ENCODE measurements at regions not wholly inside any gene's neighbourhood (a gene's known extent, or its start where the extent isn't known, plus 50 kb on each side); places are given as distances from the start of the nearest gene placed in this dataset.

DNA sequence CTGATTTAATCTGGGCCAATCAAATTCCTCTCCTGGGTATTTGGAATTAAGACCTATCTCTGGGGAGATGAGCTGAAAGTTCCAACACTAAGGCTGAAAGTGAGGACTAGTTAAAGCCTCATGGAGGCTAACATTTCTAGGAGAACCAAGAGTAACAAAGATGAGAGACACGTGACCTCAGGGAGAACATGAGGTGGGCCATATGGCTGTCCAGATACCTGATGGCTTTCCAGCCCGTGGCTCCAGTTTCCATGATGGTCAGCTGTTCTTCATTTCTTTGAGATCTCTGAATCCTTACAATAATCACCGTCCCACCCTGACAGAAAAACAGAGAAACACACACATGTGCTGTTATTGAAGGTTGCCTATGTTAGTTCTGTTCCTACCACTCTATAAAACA is 66.1 kb downstream of the LEPR start:
- no peak for DNase-seq (ENCODE audit: low read depth in 2 of 3, low spot score in 2 of 3)

- DNase-seq (ENCODE audit: low read depth in 2 of 3, low spot score in 2 of 3) = no peak
Measured at GRCh38 chr1:65489481-65489880, 69.0 kb downstream of the LEPR start.

DNA sequence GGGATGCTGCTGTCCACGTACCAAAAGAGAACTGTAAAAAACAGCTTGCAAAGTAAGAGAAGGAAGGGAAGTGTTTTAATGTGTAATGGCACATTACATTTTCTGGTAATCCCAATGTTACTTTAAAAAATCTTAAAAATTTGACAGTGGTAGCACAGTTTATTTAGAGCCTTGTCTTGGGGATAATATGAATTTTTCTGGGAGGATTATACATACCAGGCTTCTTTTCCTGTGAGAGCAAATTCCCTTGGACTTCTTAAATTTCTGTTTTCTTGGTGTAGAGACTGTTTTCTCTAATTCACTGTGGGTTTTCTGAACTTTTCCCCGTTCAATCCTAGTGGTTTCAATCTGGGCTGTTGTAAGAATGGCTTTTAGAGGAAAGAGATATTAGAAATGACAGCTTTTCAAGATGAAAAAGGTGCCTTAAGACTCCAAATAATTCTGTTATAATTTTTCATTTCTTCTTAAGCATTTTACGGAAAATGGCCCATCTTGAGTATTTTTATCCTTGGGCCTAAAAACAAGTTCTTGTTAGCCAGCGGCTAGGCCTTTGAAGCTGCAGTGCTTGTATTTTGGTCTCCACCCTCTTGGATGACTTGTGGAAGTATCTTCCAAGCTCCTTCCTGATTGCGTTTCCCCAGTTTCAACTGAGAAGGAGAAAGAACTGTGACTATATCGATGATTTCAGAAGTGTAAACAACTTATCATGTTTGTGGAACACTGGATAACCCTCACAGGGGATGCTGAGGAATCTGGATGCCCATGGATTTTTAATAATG is 70.0 kb downstream of the LEPR start:
- no peak for DNase-seq (ENCODE audit: low read depth in 2 of 3, low spot score in 2 of 3)

GRCh38 chr1:65491472-65491871 is 71.0 kb downstream of the LEPR start:
- DNase-seq (ENCODE audit: low read depth in 2 of 3, low spot score in 2 of 3) = no peak

GRCh38 chr1:65493802-65494201 is 73.3 kb downstream of the LEPR start:
- DNase-seq (ENCODE audit: low read depth in 2 of 3, low spot score in 2 of 3) = no peak

- DNase-seq (ENCODE audit: low read depth in 2 of 3, low spot score in 2 of 3) = no peak
Measured at GRCh38 chr1:65494671-65495070, 74.2 kb downstream of the LEPR start.

DNA sequence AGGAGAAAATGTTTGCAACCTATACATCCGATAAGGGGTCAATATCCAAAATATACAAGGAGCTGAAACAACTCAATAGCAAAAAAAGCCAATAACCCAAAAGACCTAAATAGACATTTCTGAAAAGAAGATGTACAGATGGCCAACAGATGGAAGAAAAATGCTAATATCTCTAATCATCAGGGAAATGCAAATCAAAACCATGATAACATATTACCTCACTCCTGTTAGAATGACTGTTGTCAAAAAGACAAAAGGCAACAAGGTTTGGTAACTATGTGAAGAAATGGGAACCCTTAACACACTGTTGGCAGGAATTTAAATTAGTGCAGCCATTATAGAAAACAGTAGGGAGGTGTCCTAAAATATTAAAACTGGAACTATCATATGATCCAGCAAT is 74.7 kb downstream of the LEPR start:
- no peak for DNase-seq (ENCODE audit: low read depth in 2 of 3, low spot score in 2 of 3)

DNA sequence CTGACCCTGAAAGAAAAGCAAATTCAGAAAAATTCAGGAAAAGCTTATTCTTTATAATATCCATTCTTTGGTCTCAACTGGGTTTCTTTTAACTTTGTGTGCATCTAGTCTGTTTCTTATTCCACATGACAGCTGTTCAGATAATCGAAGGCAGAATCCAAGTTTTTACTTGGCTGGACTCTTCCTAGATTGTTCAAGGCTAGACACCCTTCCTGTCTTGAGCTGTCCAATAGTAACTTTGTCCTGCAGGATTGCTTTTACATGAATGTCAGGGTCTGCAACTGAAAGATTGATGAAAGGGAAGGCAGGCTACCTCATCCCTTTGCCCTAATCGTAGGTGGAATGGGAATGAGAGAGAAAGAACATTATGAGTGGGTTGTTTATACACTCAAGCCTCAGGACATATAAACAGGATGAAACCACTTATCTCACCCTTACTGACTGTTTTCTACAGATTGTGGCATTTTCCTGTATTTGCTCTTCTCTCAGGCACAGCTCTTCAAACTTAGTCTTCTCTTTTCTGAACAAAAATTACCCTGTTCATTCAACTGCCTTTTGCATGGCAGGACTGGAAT is 76.9 kb downstream of the LEPR start:
- no peak for DNase-seq (ENCODE audit: low read depth in 2 of 3, low spot score in 2 of 3)

DNA sequence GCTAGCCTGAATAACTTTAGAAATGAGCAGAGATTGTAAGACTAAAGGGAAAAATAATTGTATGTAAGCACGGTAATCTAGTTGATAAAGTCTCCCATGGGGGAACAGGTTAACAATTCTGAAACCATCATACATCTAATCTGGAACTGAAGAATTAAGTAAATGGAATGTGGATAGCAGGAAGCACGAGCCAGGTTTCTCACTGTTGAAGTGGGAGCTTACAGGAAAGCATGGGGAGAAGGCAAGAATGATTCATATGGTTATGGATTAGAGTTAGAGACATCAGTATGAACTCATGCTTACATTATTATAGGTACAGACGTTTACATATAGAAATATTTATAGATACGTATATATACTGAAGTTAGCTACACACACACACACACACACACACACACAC is 83.0 kb downstream of the LEPR start:
- DNase-seq (ENCODE audit: low read depth in 2 of 3, low spot score in 2 of 3) = no peak

- DNase-seq (ENCODE audit: low read depth in 2 of 3, low spot score in 2 of 3) = no peak
Measured at GRCh38 chr1:65504263-65504662, 83.8 kb downstream of the LEPR start.

DNA sequence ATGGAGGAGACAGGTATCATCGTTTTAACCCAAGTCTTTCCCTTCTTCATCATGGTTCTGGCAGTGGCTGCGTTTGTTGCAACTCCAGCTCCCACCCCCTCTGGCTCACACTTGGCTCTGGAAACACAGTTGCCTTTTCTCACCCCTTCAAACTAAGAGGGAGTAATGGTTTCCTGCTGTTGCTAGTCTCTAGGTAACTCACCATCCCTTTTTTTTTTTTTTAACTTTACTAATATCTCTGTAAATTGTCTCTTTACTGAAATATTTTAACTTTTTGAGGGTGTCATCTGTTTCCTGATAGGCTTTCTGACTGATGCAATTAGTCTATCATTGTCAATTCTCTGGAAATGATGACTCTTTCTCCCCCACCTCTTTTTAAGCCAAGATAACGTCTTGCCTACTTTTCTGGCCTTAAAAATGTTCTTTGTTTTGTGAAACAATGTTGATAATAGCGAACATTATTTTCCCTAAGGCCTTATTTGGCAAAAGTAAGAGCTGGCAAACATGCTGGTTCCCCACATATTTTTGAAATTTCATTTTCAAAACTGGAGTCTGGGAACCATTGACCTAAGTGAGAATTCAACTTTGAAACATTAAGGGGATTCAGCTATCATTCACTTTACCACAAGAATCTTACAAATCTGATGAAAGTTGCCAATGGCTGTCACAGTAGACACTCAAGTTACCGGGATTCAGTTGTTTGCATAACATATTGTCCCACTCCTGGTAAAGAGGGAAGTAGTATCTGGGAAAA is 85.3 kb downstream of the LEPR start:
- no peak for DNase-seq (ENCODE audit: low read depth in 2 of 3, low spot score in 2 of 3)

GRCh38 chr1:65508051-65508450 is 87.6 kb downstream of the LEPR start:
- no peak for DNase-seq (ENCODE audit: low read depth in 2 of 3, low spot score in 2 of 3)

DNA sequence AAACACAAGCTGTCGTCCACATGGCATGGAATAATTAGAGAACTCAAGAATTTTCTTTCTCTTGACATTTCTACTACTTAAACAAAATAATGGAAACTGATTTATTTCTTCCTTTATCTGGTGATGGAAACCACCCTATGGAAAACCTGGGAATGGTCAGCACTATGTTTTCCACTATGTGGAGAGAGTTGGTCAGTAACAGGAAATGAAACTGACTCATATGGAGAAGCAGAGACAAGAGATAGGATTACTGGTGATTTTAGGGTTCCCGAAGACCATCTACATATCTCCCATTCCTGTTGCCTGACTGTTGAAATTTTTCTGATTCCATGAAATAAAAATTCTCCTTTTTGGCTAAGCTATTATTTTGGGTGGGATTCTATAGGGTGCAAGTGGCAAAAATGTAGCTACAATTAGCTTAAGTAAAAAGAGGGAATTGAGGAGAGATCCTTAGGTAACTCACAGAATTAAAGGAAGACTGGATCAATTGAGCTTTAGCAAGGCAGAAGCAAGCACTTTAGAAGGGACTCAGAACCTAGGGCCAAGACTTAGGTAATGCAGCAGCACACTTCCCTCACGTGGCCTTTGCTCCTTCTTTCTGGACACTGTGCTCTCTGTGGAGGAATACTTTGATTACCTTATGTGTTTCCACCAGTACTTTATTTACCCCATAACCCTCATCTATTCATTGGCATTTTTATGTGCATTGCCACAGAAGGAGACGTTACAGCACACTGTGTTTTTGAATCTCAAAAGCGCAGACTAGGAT is 89.6 kb downstream of the LEPR start:
- DNase-seq (ENCODE audit: low read depth in 2 of 3, low spot score in 2 of 3) = no peak

- DNase-seq (ENCODE audit: low read depth in 2 of 3, low spot score in 2 of 3) = no peak
Measured at GRCh38 chr1:65510961-65511360, 90.5 kb downstream of the LEPR start.

DNA sequence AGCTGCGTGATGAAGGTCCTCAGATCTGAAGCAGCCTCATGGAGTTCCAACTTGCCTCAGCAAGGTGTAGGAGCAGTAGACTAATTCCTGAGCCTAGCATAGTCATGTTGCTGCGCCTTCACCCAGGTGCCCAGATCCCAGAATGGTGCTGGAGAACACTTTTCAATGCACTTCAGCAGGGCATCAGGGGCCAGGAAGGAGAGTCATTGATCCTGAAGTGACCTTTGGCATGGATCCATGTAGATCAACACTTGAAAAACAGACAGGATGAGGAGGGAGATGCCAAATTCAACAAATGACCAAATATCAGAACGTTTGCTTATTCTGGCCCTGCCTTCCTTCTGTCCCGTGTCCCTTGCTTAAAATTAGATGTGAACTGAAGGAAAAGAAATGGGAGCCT is 91.9 kb downstream of the LEPR start:
- DNase-seq (ENCODE audit: low read depth in 2 of 3, low spot score in 2 of 3) = no peak

- DNase-seq (ENCODE audit: low read depth in 2 of 3, low spot score in 2 of 3) = no peak
Measured at GRCh38 chr1:65512967-65513780, 92.7 kb downstream of the LEPR start.

DNA sequence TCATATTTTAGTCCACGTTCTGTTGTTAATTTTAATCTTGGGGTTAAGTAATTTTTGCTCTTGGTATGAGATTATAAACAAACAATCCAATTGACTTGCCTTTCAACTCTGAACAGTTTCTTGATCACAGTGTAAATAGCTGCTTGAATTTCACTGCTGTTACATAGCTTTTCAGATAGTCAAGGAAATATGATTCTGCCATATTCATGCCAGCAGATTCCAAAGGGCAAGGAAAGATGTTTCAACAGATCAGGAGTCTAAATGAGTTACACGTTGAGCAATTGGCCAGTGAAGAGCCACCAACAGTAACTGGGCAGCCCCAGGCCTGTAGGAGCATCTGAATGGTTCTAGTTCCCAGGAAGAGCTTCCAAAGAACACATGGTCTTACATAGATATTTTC is 93.6 kb downstream of the LEPR start:
- DNase-seq (ENCODE audit: low read depth in 2 of 3, low spot score in 2 of 3) = no peak

GRCh38 chr1:65524931-65525265 is 104.4 kb downstream of the LEPR start:
- DNase-seq (ENCODE audit: low read depth in 2 of 3, low spot score in 2 of 3) = no peak

DNA sequence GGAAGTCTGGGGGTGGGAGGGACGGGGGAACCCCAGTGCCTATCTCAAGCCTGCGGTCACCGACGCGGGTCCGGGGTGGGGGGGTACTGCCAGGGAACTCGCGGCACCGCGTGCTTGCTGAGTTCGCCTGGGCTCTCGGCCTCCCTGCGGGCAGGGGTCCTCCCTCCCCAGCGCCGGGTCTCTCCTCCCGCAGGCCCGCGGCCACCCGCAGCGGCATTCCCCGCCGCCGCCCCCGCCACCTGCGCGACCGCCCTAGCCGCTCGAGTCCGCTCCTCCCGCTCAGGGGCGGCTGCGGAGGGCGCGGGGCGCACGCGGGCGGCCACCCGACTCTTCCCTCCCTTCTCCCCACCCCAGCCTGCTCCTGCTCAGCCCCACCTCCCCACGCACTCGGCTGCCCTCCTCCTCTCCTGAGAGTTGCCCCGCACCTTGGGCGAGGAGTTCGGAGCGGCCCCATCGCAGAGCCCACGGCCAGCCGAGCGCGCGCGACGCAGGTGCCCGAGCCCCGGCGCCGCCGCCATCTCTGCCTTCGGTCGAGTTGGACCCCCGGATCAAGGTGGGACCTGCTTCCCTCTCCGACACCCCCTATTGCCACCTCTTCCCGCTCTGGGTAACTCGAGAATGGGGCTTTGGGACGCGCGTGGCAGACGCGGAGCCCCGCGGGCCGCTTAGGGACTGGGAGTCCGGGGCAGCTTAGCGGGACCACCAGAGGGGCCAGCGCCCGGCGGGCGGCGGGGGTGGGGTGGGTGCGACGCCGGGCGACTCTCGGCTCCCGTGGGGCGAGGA is 105.0 kb downstream of the LEPR start:
- no peak for DNase-seq (ENCODE audit: low read depth in 2 of 3, low spot score in 2 of 3)

DNA sequence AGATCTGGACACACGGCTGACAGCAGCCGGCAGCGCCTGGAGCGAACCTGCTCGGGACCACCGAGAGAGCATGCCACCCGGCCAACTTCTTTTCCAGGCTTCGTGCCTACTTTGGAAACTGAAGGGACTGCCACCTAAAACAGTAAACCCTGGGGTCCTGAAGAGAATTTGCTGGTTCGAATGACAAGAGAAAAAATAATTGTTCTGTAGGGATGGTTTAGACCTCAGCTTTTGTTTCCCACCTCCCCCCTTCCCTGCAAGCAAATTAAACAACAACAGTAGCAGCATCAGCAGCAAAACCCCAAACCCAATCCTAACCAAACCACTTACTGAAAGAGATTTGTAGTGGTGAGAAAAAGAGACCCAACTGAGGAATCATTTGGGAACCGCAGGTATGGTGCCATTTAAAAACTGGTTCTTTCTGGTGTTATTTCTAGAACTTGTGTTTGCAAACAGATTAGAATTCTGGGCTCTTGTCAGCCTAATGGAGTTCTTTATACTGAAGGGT is 105.6 kb downstream of the LEPR start:
- no peak for DNase-seq (ENCODE audit: low read depth in 2 of 3, low spot score in 2 of 3)

Measured in activated CD8-positive, alpha-beta memory T cell treated with anti-CD3 and anti-CD28 coated beads for 48 hours (primary cell).